ENCODE measurements at regions not wholly inside any gene's neighbourhood (a gene's known extent, or its start where the extent isn't known, plus 50 kb on each side); places are given as distances from the start of the nearest gene placed in this dataset.

DNA sequence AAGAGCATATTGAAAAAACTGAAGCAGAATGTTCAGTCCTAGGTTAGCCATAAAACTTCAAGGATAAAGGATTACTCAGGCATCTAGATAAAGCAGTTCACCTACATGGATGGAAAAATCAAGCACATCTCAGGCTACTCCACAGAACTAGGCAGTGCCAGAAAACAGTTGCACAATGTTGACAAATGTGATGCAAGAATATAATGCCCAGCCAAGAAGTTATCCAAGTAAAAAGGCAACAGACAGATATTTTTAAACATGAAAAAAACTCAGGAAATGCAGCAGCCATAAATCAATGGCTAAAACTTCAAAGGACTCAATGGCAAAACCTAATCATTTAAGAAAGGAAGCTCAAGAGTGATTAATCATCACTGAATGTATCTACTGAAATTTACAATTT, 456.0 kb upstream of the FAM241A start:
- no peak for DNase-seq

DNA sequence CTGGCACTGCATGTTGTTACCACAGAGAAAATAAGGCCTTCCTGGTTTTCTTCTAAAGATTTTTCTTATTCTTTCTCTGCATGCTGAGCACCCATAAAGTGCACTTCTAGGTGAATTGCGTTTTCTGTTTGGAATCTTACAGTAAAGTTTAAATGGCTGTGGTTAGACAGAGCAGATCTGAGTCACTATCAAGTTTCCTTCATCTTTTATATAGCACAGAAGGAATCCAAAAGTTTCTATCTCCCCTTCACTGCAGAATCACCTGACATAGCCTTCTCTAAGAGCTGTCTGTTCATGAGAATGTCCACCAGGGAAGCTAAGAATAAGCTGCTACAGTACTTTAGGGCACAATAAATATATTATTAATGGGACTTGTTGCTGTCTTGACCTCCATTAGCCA, 455.5 kb upstream of the FAM241A start:
- DNase-seq: no peak

DNA sequence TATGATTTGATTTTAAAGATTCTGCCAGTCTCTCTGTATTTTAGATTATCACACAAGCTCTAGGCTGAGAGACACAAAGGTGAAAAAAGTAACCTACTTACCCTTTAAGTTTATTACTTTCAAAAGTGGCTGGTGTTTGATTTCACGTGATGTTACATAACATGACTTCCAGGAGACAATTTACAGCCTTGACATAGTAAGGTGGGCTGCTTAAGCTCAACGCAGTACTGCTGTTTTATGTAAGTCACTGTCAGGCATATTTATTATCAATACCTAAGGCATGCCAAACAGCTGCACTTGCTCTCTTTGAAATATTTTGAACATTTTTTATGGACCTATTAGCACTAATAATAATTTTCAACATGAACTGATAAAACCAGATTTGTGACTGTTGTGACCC, 451.5 kb upstream of the FAM241A start:
- DNase-seq: no peak

- no peak for DNase-seq
These were observed 449.6 kb upstream of the FAM241A start for GRCh38 chr4:111695677-111696076.

DNA sequence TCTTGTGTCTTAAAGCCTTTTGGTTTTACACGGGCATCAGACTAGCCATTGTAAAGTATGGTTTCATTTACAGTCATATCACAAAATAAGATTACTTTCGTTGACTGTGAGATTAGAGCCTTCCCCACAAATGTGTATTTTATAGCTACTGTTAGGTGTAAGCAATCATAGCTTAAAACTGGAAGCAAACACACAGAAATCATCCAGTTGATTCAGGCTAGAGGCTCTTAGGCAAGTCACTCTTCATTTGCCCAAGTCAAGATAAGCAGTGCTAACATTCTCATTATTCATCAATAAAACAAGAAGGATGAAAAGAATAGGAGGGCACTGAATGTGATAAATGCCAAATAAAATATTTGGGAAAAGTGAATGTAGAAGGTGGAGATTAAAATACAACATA, 448.7 kb upstream of the FAM241A start:
- no peak for DNase-seq

GRCh38 chr4:111697176-111697942, 447.9 kb upstream of the FAM241A start:
- peak; percentile 0 for DNase-seq

- no peak for DNase-seq
These were observed 446.9 kb upstream of the FAM241A start for GRCh38 chr4:111698361-111698760.

DNA sequence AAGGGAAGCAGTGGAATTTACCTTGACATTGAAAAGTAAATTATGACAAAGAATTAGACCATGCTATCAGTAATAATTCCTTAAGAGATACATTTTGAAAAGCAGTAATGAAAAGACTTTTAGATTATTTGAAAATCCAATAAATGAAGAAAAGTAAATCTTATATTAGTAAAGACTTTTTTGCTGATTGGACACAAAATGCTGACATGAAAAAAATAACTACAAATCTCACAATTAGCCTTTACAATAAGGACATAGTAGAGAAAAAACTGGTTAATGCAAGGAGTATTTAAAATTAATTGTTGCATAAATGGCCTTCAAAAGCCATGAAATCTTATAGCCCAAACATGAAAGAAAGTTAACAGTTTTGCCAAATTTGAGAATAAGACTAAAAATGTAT, 446.1 kb upstream of the FAM241A start:
- DNase-seq: no peak

DNA sequence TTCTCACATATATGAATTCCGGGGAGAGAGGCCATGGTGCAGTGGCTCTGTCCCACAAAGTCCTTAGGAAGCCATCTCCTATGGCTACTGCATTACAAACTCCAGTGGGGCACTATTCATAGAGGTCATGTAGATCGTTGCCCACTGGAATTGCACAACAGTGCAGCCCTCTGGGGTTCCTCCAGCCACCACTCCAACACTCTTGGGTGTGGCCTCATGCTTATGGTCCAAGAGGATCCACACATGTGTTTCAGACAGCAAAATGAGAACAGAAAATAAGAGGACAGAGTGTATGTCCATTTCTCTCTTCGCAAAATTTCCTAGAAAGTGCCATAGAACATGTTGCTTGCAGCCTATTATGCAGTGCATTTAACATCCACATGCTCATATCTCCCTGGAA, 444.2 kb upstream of the FAM241A start:
- no peak for DNase-seq

GRCh38 chr4:111707491-111707890, 437.8 kb upstream of the FAM241A start:
- no peak for DNase-seq

DNA sequence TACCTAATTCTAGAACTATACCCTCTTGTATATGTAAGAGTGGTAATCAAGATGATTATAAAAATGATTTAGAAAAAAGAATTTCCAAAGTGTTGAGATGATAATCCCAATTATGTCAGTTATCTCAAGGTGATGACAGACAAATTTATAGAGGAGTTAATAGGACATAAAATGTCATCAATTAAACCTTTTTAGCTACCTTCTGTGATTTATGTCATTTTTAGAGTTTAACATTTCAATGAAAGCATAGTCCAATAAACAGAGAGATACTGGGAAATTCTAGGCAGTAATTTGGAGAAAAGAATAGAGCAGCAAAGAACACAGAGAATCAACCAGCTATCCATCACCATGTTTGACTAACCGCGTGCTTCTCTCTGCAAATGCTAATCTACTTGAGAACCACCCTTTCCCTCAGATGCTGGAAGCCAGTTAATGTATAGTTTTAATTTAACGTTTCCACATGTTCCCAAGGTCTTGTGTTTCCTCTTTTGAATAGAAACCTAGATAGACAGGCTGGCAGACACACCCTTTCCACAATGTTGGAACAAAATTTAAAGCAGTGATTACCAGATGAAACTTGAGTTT, 433.1 kb upstream of the FAM241A start:
- DNase-seq: no peak

GRCh38 chr4:111713276-111713675, 432.0 kb upstream of the FAM241A start:
- DNase-seq: no peak

DNA sequence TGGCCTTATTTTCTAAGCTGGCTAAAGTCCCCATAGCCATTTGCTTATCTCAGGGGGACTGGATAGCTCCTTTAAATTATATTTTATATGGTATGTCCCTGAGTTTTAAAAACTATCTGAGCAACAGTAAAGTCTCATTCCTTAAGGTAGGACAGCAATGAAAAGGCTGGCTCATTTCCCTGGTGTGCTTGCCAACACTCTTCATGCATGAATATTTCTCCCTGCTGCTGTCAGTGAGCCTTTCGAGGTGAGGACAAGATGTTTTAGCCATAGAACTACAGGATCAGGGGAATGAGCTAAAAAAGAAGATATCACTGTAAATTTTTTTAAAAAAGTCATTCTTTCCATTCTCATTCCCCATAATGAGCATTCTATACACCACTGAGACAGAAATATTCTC, 427.3 kb upstream of the FAM241A start:
- DNase-seq: no peak

GRCh38 chr4:111718763-111719559, 426.3 kb upstream of the FAM241A start:
- no peak for DNase-seq

- no peak for DNase-seq
These were observed 424.4 kb upstream of the FAM241A start for GRCh38 chr4:111720866-111721265.

GRCh38 chr4:111722213-111722720, 423.0 kb upstream of the FAM241A start:
- no peak for DNase-seq

DNA sequence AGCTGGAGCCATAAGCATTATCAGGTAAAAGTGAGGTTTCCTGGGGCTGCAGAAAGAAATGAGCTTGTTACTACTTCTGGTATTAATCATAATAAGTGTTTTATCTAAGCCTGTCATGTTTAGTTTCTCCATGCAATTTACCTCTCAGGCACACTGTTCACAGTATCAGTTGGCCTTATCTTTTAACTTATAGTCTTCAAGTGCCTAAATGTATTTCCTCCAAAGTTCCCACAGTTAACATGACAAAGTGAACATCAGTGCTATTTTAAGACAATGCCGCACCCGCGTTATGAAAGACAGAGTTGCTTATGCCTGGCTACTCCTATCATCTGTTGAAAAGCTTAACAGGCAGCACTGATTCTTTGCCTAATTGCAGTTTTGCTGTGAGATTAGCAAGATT, 408.7 kb upstream of the FAM241A start:
- DNase-seq: no peak

- DNase-seq: no peak
These were observed 400.4 kb upstream of the FAM241A start for GRCh38 chr4:111744847-111745246.

DNA sequence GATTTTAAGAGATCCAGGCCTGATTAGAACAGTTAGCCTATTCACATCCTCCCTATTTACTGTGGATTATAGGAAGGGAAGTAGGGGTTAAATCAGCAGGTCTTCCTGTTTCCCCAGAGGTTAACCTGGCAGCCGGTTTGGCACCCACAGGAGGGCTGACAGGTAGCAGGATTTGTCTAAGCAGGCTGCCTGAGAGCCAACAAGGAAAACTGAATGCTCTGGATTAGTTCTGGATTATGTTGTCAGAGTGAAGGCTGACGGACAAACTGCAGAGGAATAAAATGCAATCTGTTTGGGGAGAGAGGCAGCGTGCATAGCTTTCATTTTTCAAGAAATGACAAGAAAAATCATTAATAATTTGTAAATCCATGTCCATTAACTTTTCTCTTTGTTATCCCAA, 397.1 kb upstream of the FAM241A start:
- DNase-seq: no peak

DNA sequence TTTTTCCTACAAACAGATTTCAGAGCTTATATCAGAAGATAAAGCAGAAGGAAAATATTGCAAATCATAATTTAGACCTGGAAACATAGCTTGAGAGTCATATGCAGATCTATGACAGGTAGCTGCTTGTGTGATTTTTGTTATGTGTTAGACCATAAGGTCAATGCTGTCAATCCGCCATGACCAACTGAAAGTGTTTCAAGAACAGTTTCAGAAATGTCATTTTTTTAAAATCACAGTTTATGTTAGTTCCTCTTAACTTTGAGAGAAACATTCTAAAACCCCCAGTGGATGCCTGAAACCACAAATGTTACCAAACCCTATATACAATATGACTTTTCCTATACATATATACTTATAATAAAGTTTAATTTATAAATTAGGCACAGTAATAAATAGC, 391.3 kb upstream of the FAM241A start:
- DNase-seq: no peak

DNA sequence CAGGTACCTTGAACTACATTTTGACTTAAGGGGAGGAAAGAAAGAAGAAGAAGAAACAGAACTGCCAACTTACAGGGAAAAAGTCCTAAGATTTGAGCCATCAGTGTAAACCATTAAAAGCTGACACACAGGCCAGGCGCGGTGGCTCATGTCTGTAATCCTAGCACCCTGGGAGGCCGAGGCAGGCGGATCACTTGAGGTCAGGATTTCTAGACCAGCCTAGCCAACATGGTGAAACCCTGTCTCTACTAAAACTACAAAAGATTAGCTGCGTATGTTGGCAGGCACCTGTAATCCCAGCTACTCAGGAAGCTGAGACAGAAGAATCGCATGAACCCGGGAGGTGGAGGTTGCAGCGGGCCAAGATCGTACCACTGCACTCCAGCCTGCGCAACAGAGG, 389.7 kb upstream of the FAM241A start:
- DNase-seq: no peak

DNA sequence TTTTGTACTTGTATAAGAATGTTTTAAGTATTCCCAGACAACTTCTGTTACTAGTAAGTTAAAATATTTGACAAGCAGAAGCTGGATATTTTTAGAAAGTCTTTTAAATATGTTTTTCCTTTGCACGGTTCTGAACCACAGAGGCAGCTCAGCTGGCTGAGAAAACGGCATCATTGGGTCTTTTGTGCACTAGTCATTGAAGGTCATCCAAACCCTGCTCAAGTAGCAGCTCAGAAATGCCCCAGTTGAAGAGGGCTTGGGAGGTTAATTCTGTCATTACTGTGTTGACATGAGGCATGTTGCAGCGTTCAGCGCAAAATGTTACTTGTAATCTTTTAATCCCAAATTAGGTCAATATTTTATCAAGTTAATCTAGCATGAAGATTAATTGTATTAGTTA, 383.7 kb upstream of the FAM241A start:
- DNase-seq: no peak

DNA sequence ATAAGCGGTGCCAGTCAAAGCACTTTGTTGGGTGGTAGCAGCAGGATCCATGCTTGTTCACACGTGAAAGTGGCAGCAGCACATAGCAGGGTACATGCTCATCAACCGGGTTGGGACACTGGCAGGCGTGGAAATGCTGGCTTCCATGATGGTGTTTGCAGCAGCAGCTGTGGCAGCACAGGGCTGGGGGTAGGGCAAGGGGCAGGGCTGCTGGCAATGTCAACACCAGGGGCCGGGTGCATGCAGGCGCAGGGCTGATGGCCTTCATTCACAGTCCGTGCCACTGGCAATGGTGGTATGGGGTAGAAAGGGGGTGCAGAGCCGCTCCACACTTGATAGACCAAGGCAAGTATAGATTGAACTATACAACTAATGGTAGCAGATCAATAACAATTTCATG, 374.7 kb upstream of the FAM241A start:
- DNase-seq: no peak

- DNase-seq: no peak
These were observed 371.4 kb upstream of the FAM241A start for GRCh38 chr4:111773858-111774257.
